Breast epithelium (tissue), 3 donors: ENCODE measurements at regions not wholly inside any gene's neighbourhood (a gene's known extent, or its start where the extent isn't known, plus 50 kb on each side); places are given as distances from the start of the nearest gene placed in this dataset.

Experiments
- POLR2A ChIP-seq: fragments of 450-650 bp; IDR thresholded peaks from one replicate; pipeline ENCODE4 v1.6.1; 2016; ENCODE audit warnings: antibody characterized with exemption, mild to moderate bottlenecking, moderate library complexity
- POLR2AphosphoS5 ChIP-seq, 3 donors: sonication (generic); formaldehyde crosslinking; IDR thresholded peaks; one replicate each; pipeline ENCODE4 v1.6.1; 2017; ENCODE audit warnings: antibody characterized with exemption in 3 of 3
- TF ChIP-seq, protein P1 (sequence below), 3 donors: fragments of 450-650 bp; IDR thresholded peaks; one replicate each; pipeline ENCODE4 v1.5.1; 2016 to 2017; ENCODE audit warnings: antibody characterized with exemption in 3 of 3, mild to moderate bottlenecking in 3 of 3, moderate library complexity in 3 of 3

DNA sequence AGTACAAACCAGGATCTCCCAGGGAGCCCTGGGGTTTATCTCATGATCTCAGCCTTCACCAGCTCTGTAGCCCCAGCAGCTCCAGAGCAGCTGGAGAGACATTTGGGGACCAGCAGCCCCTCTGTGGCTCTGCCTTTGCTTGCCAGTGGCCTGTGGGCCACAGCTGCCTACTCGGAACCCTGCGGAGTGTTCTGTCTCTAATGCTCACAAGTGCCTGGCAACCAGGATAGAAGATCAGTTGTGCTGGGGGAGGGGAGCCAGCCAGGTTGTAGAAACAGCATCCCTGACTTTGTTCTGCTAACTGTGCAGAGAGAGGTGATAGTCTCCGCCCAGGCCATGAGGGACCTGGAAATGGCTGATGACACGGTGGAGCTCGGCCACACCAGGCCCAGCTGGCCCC, 50.9 kb upstream of the KCNJ15 start:
- TF ChIP-seq, protein P1, sequence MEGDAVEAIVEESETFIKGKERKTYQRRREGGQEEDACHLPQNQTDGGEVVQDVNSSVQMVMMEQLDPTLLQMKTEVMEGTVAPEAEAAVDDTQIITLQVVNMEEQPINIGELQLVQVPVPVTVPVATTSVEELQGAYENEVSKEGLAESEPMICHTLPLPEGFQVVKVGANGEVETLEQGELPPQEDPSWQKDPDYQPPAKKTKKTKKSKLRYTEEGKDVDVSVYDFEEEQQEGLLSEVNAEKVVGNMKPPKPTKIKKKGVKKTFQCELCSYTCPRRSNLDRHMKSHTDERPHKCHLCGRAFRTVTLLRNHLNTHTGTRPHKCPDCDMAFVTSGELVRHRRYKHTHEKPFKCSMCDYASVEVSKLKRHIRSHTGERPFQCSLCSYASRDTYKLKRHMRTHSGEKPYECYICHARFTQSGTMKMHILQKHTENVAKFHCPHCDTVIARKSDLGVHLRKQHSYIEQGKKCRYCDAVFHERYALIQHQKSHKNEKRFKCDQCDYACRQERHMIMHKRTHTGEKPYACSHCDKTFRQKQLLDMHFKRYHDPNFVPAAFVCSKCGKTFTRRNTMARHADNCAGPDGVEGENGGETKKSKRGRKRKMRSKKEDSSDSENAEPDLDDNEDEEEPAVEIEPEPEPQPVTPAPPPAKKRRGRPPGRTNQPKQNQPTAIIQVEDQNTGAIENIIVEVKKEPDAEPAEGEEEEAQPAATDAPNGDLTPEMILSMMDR (IDR thresholded peaks at IDR 0.05) = no peak
- TF ChIP-seq POLR2A = no peak
- no peak for TF ChIP-seq POLR2AphosphoS5 (IDR thresholded peaks at IDR 0.05)
